H9 (cell line): ENCODE measurements at regions not wholly inside any gene's neighbourhood (a gene's known extent, or its start where the extent isn't known, plus 50 kb on each side); places are given as distances from the start of the nearest gene placed in this dataset.
A peak's percentile ranks its signal among the peaks of the same experiment; 100 is the strongest.

ENCODE experiments used
- DNase-seq: peaks from one replicate; pipeline ENCODE4 v3.0.0-alpha.2; 2017
- H2AFZ ChIP-seq: one replicate; pipeline ENCODE4 v1.6.1; 2013; ENCODE audit warnings: mild to moderate bottlenecking, low read length, control low read depth, moderate library complexity
- H2AK5ac ChIP-seq: 2 replicates; pipeline ENCODE4 v1.6.1; 2013; ENCODE audit warnings: low read length, control low read depth, mixed read lengths; ENCODE audit not compliant: insufficient read length
- H2BK120ac ChIP-seq: one replicate; pipeline ENCODE4 v1.6.1; 2013; ENCODE audit warnings: low read depth, mild to moderate bottlenecking, low read length, control low read depth, inconsistent platforms; ENCODE audit not compliant: poor library complexity, severe bottlenecking
- H2BK12ac ChIP-seq: 2 replicates; pipeline ENCODE4 v1.6.1; 2013; ENCODE audit warnings: low read length, control low read depth, mixed read lengths, low read depth; ENCODE audit not compliant: insufficient read length
- H2BK15ac ChIP-seq: 2 replicates; pipeline ENCODE4 v1.6.1; 2013; ENCODE audit warnings: low read depth, low read length, control low read depth
- H2BK20ac ChIP-seq: one replicate; pipeline ENCODE4 v1.6.1; 2013; ENCODE audit warnings: low read depth, mild to moderate bottlenecking, low read length, control low read depth, inconsistent platforms; ENCODE audit not compliant: poor library complexity, severe bottlenecking
- H2BK5ac ChIP-seq: 2 replicates; pipeline ENCODE4 v1.6.1; 2013; ENCODE audit warnings: low read length, control low read depth, mixed read lengths; ENCODE audit not compliant: insufficient read length
- H3K14ac ChIP-seq: 2 replicates; pipeline ENCODE4 v1.6.1; 2013; ENCODE audit warnings: low read length, control low read depth; ENCODE audit not compliant: insufficient read depth
- H3K18ac ChIP-seq: 2 replicates; pipeline ENCODE4 v1.6.1; 2013; ENCODE audit warnings: low read depth, mild to moderate bottlenecking, mixed read lengths, low read length, control low read depth; ENCODE audit not compliant: insufficient read length
- H3K23ac ChIP-seq: 2 replicates; pipeline ENCODE4 v1.6.1; 2013; ENCODE audit warnings: low read length, control low read depth, mixed read lengths, low read depth; ENCODE audit not compliant: insufficient read length
- H3K23me2 ChIP-seq: 2 replicates; pipeline ENCODE4 v1.6.1; 2013; ENCODE audit warnings: low read depth, mild to moderate bottlenecking, mixed read lengths, low read length, control low read depth; ENCODE audit not compliant: insufficient read length, poor library complexity, severe bottlenecking
- H3K27ac ChIP-seq: 2 replicates; pipeline ENCODE4 v1.5.1; 2013; ENCODE audit warnings: low read length, control low read depth, mixed read lengths, low read depth; ENCODE audit not compliant: insufficient read length
- H3K27me3 ChIP-seq: 2 replicates; pipeline ENCODE4 v1.6.1; 2013; ENCODE audit warnings: low read length, control low read depth, inconsistent platforms; ENCODE audit not compliant: insufficient read depth
- H3K4ac ChIP-seq: 2 replicates; pipeline ENCODE4 v1.6.1; 2013; ENCODE audit warnings: low read depth, mild to moderate bottlenecking, control low read depth, inconsistent platforms, low read length, moderate library complexity
- H3K4me1 ChIP-seq: 2 replicates; pipeline ENCODE4 v1.6.1; 2013; ENCODE audit warnings: low read length, control low read depth, inconsistent platforms; ENCODE audit not compliant: insufficient read depth
- H3K4me2 ChIP-seq: 2 replicates; pipeline ENCODE4 v1.6.1; 2013; ENCODE audit warnings: low read length, control low read depth, mixed read lengths; ENCODE audit not compliant: insufficient read length, insufficient read depth
- H3K56ac ChIP-seq: 2 replicates; pipeline ENCODE4 v1.6.1; 2013; ENCODE audit warnings: low read depth, mild to moderate bottlenecking, mixed read lengths, low read length, control low read depth; ENCODE audit not compliant: insufficient read length
- H3K79me1 ChIP-seq: 2 replicates; pipeline ENCODE4 v1.6.1; 2013; ENCODE audit warnings: low read depth, mild to moderate bottlenecking, moderate library complexity, low read length, control low read depth, inconsistent platforms; ENCODE audit not compliant: insufficient read depth, poor library complexity, severe bottlenecking
- H3K79me2 ChIP-seq: 2 replicates; pipeline ENCODE4 v1.6.1; 2013; ENCODE audit warnings: low read length, control low read depth, inconsistent platforms; ENCODE audit not compliant: insufficient read depth
- H3K9ac ChIP-seq: 2 replicates; pipeline ENCODE4 v1.6.1; 2013; ENCODE audit warnings: low read length, control low read depth, mixed read lengths; ENCODE audit not compliant: insufficient read length; ENCODE audit errors: extremely low read depth
- H3K9me3 ChIP-seq: one replicate; pipeline ENCODE4 v1.6.1; 2013; ENCODE audit warnings: low read depth, low read length, inconsistent platforms; ENCODE audit not compliant: control insufficient read depth
- H3T11ph ChIP-seq: one replicate; pipeline ENCODE4 v1.6.1; 2013; ENCODE audit warnings: mild to moderate bottlenecking, low read length, control low read depth, inconsistent platforms
- H4K20me1 ChIP-seq: one replicate; pipeline ENCODE4 v1.6.1; 2013; ENCODE audit not compliant: control insufficient read depth, insufficient read length, insufficient read depth
- H4K5ac ChIP-seq: 2 replicates; pipeline ENCODE4 v1.6.1; 2013; ENCODE audit warnings: low read depth, mild to moderate bottlenecking, mixed read lengths, low read length, control low read depth; ENCODE audit not compliant: insufficient read length
- H4K8ac ChIP-seq: replicated peaks from 2 replicates; pipeline ENCODE4 v1.6.1; 2013; ENCODE audit warnings: low read length, control low read depth, mixed read lengths, low read depth; ENCODE audit not compliant: insufficient read length
- H4K91ac ChIP-seq: 2 replicates; pipeline ENCODE4 v1.6.1; 2013; ENCODE audit warnings: low read depth, mild to moderate bottlenecking, moderate library complexity, mixed read lengths, low read length, control low read depth; ENCODE audit not compliant: insufficient read length
- H3K27ac Mint-ChIP-seq, 3 experiments: 2 replicates in 2 of 3; 3 replicates in 1 of 3; pipeline ENCODE4 v1.8.0; 2020 to 2021; ENCODE audit warnings: mixed read lengths in 3 of 3, mild to moderate bottlenecking in 1 of 3, moderate library complexity in 1 of 3
- H3K27me3 Mint-ChIP-seq: 2 replicates; pipeline ENCODE4 v1.8.0; 2021; ENCODE audit warnings: low read depth, mild to moderate bottlenecking, moderate library complexity, mixed read lengths
- H3K36me3 Mint-ChIP-seq, 3 experiments: 2 replicates in 2 of 3; 3 replicates in 1 of 3; pipeline ENCODE4 v1.8.0; 2020 to 2021; ENCODE audit warnings: low read depth in 3 of 3, mixed read lengths in 3 of 3; ENCODE audit not compliant: insufficient read depth in 1 of 3
- H3K4me1 Mint-ChIP-seq, 2 experiments: 2 replicates each; pipeline ENCODE4 v1.8.0; 2020; ENCODE audit warnings: mixed read lengths in 2 of 2
- H3K4me3 Mint-ChIP-seq, 2 experiments: 2 replicates in 1 of 2; 3 replicates in 1 of 2; pipeline ENCODE4 v1.8.0; 2020 to 2021; ENCODE audit warnings: mild to moderate bottlenecking in 2 of 2, mixed read lengths in 2 of 2, moderate library complexity in 1 of 2
- H3K9me3 Mint-ChIP-seq, 2 experiments: 2 replicates in 1 of 2; 3 replicates in 1 of 2; pipeline ENCODE4 v1.8.0; 2020; ENCODE audit warnings: mild to moderate bottlenecking in 2 of 2, mixed read lengths in 2 of 2, moderate library complexity in 1 of 2
- TF ChIP-seq, protein P1 (sequence below): fragments of 200-600 bp; sonication (generic); conservative IDR thresholded peaks from 3 replicates; pipeline ENCODE4 v1.8.0; 2021; ENCODE audit warnings: antibody characterized with exemption, mild to moderate bottlenecking

DNA sequence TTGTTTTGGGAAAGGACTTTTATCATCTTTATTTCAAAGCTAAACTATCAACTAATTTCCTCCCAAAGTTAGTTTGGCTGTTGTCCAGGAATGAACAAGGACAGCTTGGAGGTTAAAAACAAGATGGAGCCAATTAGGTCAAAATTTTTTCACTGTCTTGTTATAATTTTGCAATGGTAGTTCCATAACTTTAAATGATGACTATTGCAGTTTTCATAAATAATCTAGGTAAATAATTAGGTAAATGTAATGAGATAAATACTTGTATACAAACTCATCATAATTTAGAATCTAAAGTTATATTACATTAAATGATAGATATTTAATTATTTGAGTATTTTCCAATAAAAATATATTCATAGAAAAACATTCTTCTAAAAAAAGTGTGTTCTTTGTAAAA lies 68.3 kb upstream of the DAZL start:
- Histone ChIP-seq H3K9me3 (peaks cover 18% of the 10 kb centered on the region), H2AFZ (no peak overlapping the region), H3K4me2 (no peak overlapping the region), H3K4me1 (peaks cover 11% of the 10 kb centered on the region), H3K4ac (no peak overlapping the region), H3K27me3 (no peaks in the 10 kb centered on the region), H2BK120ac (no peak overlapping the region), H2BK15ac (no peak overlapping the region), H2BK12ac (no peak overlapping the region), H3K18ac (no peak overlapping the region), H4K5ac (no peak overlapping the region), H4K8ac (no peak overlapping the region), H3T11ph (no peak overlapping the region), H3K23ac (no peak overlapping the region), H3K56ac (no peak overlapping the region), H3K14ac (no peak overlapping the region), H4K20me1 (no peaks in the 10 kb centered on the region), H2BK5ac (no peak overlapping the region), H3K9ac (no peak overlapping the region), H3K23me2 (no peaks in the 10 kb centered on the region), H2AK5ac (no peak overlapping the region), H3K79me2 (no peaks in the 10 kb centered on the region), H3K79me1 (no peaks in the 10 kb centered on the region), H2BK20ac (no peak overlapping the region), H4K91ac (no peak overlapping the region), H3K27ac (no peak overlapping the region)
- TF ChIP-seq, protein P1, sequence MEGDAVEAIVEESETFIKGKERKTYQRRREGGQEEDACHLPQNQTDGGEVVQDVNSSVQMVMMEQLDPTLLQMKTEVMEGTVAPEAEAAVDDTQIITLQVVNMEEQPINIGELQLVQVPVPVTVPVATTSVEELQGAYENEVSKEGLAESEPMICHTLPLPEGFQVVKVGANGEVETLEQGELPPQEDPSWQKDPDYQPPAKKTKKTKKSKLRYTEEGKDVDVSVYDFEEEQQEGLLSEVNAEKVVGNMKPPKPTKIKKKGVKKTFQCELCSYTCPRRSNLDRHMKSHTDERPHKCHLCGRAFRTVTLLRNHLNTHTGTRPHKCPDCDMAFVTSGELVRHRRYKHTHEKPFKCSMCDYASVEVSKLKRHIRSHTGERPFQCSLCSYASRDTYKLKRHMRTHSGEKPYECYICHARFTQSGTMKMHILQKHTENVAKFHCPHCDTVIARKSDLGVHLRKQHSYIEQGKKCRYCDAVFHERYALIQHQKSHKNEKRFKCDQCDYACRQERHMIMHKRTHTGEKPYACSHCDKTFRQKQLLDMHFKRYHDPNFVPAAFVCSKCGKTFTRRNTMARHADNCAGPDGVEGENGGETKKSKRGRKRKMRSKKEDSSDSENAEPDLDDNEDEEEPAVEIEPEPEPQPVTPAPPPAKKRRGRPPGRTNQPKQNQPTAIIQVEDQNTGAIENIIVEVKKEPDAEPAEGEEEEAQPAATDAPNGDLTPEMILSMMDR, result no peak
- Mint-ChIP-seq H3K4me1 (peaks cover 41 to 43% of the 10 kb centered on the region in 2 experiments), H3K9me3 (peaks cover 46 to 49% of the 10 kb centered on the region in 2 experiments), H3K36me3 (peaks cover 29 to 72% (median 58%) of the 10 kb centered on the region in 3 experiments), H3K4me3 (no peak overlapping the region), H3K27me3 (peaks cover 4% of the 10 kb centered on the region), H3K27ac (peak overlapping the region in 1 of 3 experiments; percentile 83; a peak in 3 of 7 replicates)
- DNase-seq, result no peak
